OCI-LY7 (cell line): ENCODE measurements at regions not wholly inside any gene's neighbourhood (a gene's known extent, or its start where the extent isn't known, plus 50 kb on each side); places are given as distances from the start of the nearest gene placed in this dataset.
"Not testable (repeated sequence)": the region's sequence is repeated elsewhere in the genome, so short reads cannot be mapped to it uniquely, and the experiment has no call there.

Experiments
- CTCF ChIP-seq: fragments of 200-600 bp; sonication (generic); conservative IDR thresholded peaks from 2 replicates; pipeline ENCODE4 v1.5.1; 2014; ENCODE audit warnings: mild to moderate bottlenecking, antibody characterized with exemption, low read length, moderate library complexity, mixed read lengths
- EZH2phosphoT487 ChIP-seq: fragments of 200-600 bp; sonication (generic); IDR thresholded peaks from 2 replicates; pipeline ENCODE4 v1.6.1; 2018; ENCODE audit warnings: low read depth, borderline replicate concordance, mild to moderate bottlenecking, mixed run types, antibody characterized with exemption, low read length, moderate library complexity, mixed read lengths

GRCh38 chr1:223046463-223046862, 96.6 kb downstream of the TLR5 start:
- not testable (repeated sequence) for TF ChIP-seq CTCF, EZH2phosphoT487
